ENCODE measurements at regions not wholly inside any gene's neighbourhood (a gene's known extent, or its start where the extent isn't known, plus 50 kb on each side); places are given as distances from the start of the nearest gene placed in this dataset.
"Not testable (repeated sequence)": the region's sequence is repeated elsewhere in the genome, so short reads cannot be mapped to it uniquely, and the experiment has no call there.

GRCh38 chr4:77451530-77451929 lies 154.1 kb upstream of the CXCL13 start:
- no peak for DNase-seq

GRCh38 chr4:77452117-77452516 lies 153.5 kb upstream of the CXCL13 start:
- DNase-seq, result not testable (repeated sequence)

GRCh38 chr4:77453911-77454310 lies 151.7 kb upstream of the CXCL13 start:
- DNase-seq, result no peak

- no peak for DNase-seq
These were observed 150.8 kb upstream of the CXCL13 start for GRCh38 chr4:77454858-77455257.

GRCh38 chr4:77464100-77464499 lies 141.5 kb upstream of the CXCL13 start:
- not testable (repeated sequence) for DNase-seq

GRCh38 chr4:77465271-77465670 lies 140.3 kb upstream of the CXCL13 start:
- peak; percentile 29 for DNase-seq

GRCh38 chr4:77466430-77466829 lies 139.2 kb upstream of the CXCL13 start:
- DNase-seq, result no peak

GRCh38 chr4:77471821-77472495 lies 133.7 kb upstream of the CXCL13 start:
- no peak for DNase-seq

GRCh38 chr4:77473509-77473908 lies 132.1 kb upstream of the CXCL13 start:
- no peak for DNase-seq

GRCh38 chr4:77481856-77482255 lies 123.8 kb upstream of the CXCL13 start:
- DNase-seq, result peak; percentile 13

- no peak for DNase-seq
These were observed 116.7 kb upstream of the CXCL13 start for GRCh38 chr4:77488882-77489281.

GRCh38 chr4:77493120-77493752 lies 112.4 kb upstream of the CXCL13 start:
- no peak for DNase-seq

GRCh38 chr4:77493829-77494551 lies 111.6 kb upstream of the CXCL13 start:
- no peak for DNase-seq

- no peak for DNase-seq
These were observed 109.2 kb upstream of the CXCL13 start for GRCh38 chr4:77496457-77496856.

- peak; percentile 77 for DNase-seq
These were observed 104.8 kb upstream of the CXCL13 start for GRCh38 chr4:77500801-77501200.

- peak; percentile 33 for DNase-seq
These were observed 104.4 kb upstream of the CXCL13 start for GRCh38 chr4:77501240-77501639.

- DNase-seq, result peak; percentile 76
These were observed 103.8 kb upstream of the CXCL13 start for GRCh38 chr4:77501851-77502250.

- no peak for DNase-seq
These were observed 101.2 kb upstream of the CXCL13 start for GRCh38 chr4:77504407-77504806.

GRCh38 chr4:77505275-77505957 lies 100.2 kb upstream of the CXCL13 start:
- DNase-seq, result no peak

GRCh38 chr4:77505958-77506319 lies 99.7 kb upstream of the CXCL13 start:
- no peak for DNase-seq

- no peak for DNase-seq
These were observed 95.3 kb upstream of the CXCL13 start for GRCh38 chr4:77510367-77510766.

- DNase-seq, result no peak
These were observed 80.1 kb upstream of the CXCL13 start for GRCh38 chr4:77525538-77525937.

GRCh38 chr4:77527900-77528299 lies 77.7 kb upstream of the CXCL13 start:
- not testable (repeated sequence) for DNase-seq

GRCh38 chr4:77538144-77538543 lies 67.5 kb upstream of the CXCL13 start:
- no peak for DNase-seq
